WTC11 (cell line): ENCODE measurements at regions not wholly inside any gene's neighbourhood (a gene's known extent, or its start where the extent isn't known, plus 50 kb on each side); places are given as distances from the start of the nearest gene placed in this dataset.

ENCODE experiments used
- ATAC-seq: fragments of 200-7000 bp; cut with Tn5 transposase; 2 replicates; pipeline ENCODE4 v1.10.0; 2021; ENCODE audit warnings: mild to moderate bottlenecking, moderate library complexity
- CTCF ChIA-PET: fragments of 300-600 bp; sonication (Branson Sonifier 250); formaldehyde crosslinking; loops from one replicate; lab custom pipeline; 2021; ENCODE audit warnings: antibody characterized with exemption; lab: Charles Lee
- POLR2A ChIA-PET: fragments of 350-600 bp; sonication (Branson Sonifier 250); formaldehyde crosslinking; loops from one replicate; lab custom pipeline; 2021; ENCODE audit warnings: antibody characterized with exemption; lab: Charles Lee
- DNase-seq: peaks from one replicate; pipeline ENCODE4 v3.0.0; 2021; ENCODE audit warnings: low spot score
- H3K27ac Mint-ChIP-seq: 2 replicates; pipeline ENCODE4 v1.8.0; 2021; ENCODE audit warnings: mixed read lengths
- H3K27me3 Mint-ChIP-seq: 2 replicates; pipeline ENCODE4 v1.8.0; 2021; ENCODE audit warnings: low read depth, mild to moderate bottlenecking, moderate library complexity, mixed read lengths
- H3K36me3 Mint-ChIP-seq: 2 replicates; pipeline ENCODE4 v1.8.0; 2021; ENCODE audit warnings: mixed read lengths
- H3K4me1 Mint-ChIP-seq: 2 replicates; pipeline ENCODE4 v1.8.0; 2022; ENCODE audit warnings: mixed read lengths
- H3K4me3 Mint-ChIP-seq: 2 replicates; pipeline ENCODE4 v1.8.0; 2021; ENCODE audit warnings: mild to moderate bottlenecking, moderate library complexity, mixed read lengths
- H3K9me3 Mint-ChIP-seq: 2 replicates; pipeline ENCODE4 v1.8.0; 2021; ENCODE audit warnings: mixed read lengths
- CDX4 ChIP-seq: fragments of 250-450 bp; sonication (Bioruptor Pico); IDR thresholded peaks from 2 replicates; pipeline ENCODE4 v1.9.0; 2021; ENCODE audit warnings: moderate library complexity, mild to moderate bottlenecking, inconsistent platforms, borderline replicate concordance
- ERG ChIP-seq: fragments of 250-450 bp; sonication (Bioruptor Pico); IDR thresholded peaks from 2 replicates; pipeline ENCODE4 v1.8.0; 2021; ENCODE audit warnings: mild to moderate bottlenecking
- FOXJ3 ChIP-seq: sonication (generic); formaldehyde crosslinking; IDR thresholded peaks from 2 replicates; pipeline ENCODE4 v1.9.0; 2021; ENCODE audit warnings: missing genetic modification reagents, mild to moderate bottlenecking, borderline replicate concordance
- FOXP1 ChIP-seq: sonication (generic); formaldehyde crosslinking; IDR thresholded peaks from 2 replicates; pipeline ENCODE4 v1.8.0; 2022; ENCODE audit warnings: missing genetic modification reagents, mild to moderate bottlenecking, moderate library complexity, borderline replicate concordance
- FOXP4 ChIP-seq: sonication (generic); formaldehyde crosslinking; IDR thresholded peaks from 2 replicates; pipeline ENCODE4 v1.8.0; 2022; ENCODE audit warnings: mild to moderate bottlenecking, missing genetic modification reagents
- IRF2 ChIP-seq: sonication (generic); formaldehyde crosslinking; IDR thresholded peaks from 2 replicates; pipeline ENCODE4 v1.8.0; 2022; ENCODE audit warnings: low read depth, missing genetic modification reagents, borderline replicate concordance
- KAT7 ChIP-seq: sonication (generic); formaldehyde crosslinking; IDR thresholded peaks from 2 replicates; pipeline ENCODE4 v1.8.1; 2023; ENCODE audit warnings: missing genetic modification reagents, mild to moderate bottlenecking, borderline replicate concordance
- MXD4 ChIP-seq: fragments of 250-450 bp; sonication (Bioruptor Pico); IDR thresholded peaks from 2 replicates; pipeline ENCODE4 v1.8.0; 2021; ENCODE audit warnings: mild to moderate bottlenecking, moderate library complexity, borderline replicate concordance
- TEAD4 ChIP-seq: sonication (generic); formaldehyde crosslinking; IDR thresholded peaks from 2 replicates; pipeline ENCODE4 v1.8.0; 2022; ENCODE audit warnings: mild to moderate bottlenecking, missing genetic modification reagents
- ZNF121 ChIP-seq: sonication (generic); formaldehyde crosslinking; IDR thresholded peaks from 2 replicates; pipeline ENCODE4 v1.8.0; 2023; ENCODE audit warnings: missing genetic modification reagents
- TF ChIP-seq, protein P1 (sequence below): sonication (generic); formaldehyde crosslinking; IDR thresholded peaks from 2 replicates; pipeline ENCODE4 v1.8.1; 2023; ENCODE audit warnings: mild to moderate bottlenecking, missing genetic modification reagents, borderline replicate concordance
- TF ChIP-seq, protein P2 (sequence below): sonication (generic); formaldehyde crosslinking; IDR thresholded peaks from 2 replicates; pipeline ENCODE4 v1.8.1; 2022; ENCODE audit warnings: low read depth, missing genetic modification reagents, borderline replicate concordance
- TF ChIP-seq, protein P3 (sequence below): fragments of 250-450 bp; sonication (Bioruptor Pico); IDR thresholded peaks from 2 replicates; pipeline ENCODE4 v1.9.0; 2021; ENCODE audit warnings: mild to moderate bottlenecking, borderline replicate concordance
- TF ChIP-seq, protein P4 (sequence below): sonication (generic); formaldehyde crosslinking; IDR thresholded peaks from 2 replicates; pipeline ENCODE4 v1.8.0; 2023; ENCODE audit warnings: missing genetic modification reagents
- TF ChIP-seq, protein P5 (sequence below): sonication (generic); formaldehyde crosslinking; conservative IDR thresholded peaks from 2 replicates; pipeline ENCODE4 v1.8.1; 2022; ENCODE audit warnings: mild to moderate bottlenecking, missing genetic modification reagents
- TF ChIP-seq, protein P6 (sequence below): sonication (generic); formaldehyde crosslinking; IDR thresholded peaks from 2 replicates; pipeline ENCODE4 v1.8.1; 2023; ENCODE audit warnings: mild to moderate bottlenecking, missing genetic modification reagents

- H3K27ac Mint-ChIP-seq: no peak overlapping the region; the same call in 1 of the 2 replicates
- H3K9me3 Mint-ChIP-seq: no peaks in the 10 kb centered on the region
- POLR2A ChIA-PET: no interaction called here
- no peak for TF ChIP-seq ERG (CRISPR knock-in tag)
- TF ChIP-seq, protein P1, sequence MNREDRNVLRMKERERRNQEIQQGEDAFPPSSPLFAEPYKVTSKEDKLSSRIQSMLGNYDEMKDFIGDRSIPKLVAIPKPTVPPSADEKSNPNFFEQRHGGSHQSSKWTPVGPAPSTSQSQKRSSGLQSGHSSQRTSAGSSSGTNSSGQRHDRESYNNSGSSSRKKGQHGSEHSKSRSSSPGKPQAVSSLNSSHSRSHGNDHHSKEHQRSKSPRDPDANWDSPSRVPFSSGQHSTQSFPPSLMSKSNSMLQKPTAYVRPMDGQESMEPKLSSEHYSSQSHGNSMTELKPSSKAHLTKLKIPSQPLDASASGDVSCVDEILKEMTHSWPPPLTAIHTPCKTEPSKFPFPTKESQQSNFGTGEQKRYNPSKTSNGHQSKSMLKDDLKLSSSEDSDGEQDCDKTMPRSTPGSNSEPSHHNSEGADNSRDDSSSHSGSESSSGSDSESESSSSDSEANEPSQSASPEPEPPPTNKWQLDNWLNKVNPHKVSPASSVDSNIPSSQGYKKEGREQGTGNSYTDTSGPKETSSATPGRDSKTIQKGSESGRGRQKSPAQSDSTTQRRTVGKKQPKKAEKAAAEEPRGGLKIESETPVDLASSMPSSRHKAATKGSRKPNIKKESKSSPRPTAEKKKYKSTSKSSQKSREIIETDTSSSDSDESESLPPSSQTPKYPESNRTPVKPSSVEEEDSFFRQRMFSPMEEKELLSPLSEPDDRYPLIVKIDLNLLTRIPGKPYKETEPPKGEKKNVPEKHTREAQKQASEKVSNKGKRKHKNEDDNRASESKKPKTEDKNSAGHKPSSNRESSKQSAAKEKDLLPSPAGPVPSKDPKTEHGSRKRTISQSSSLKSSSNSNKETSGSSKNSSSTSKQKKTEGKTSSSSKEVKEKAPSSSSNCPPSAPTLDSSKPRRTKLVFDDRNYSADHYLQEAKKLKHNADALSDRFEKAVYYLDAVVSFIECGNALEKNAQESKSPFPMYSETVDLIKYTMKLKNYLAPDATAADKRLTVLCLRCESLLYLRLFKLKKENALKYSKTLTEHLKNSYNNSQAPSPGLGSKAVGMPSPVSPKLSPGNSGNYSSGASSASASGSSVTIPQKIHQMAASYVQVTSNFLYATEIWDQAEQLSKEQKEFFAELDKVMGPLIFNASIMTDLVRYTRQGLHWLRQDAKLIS: no peak
- TF ChIP-seq, protein P2, sequence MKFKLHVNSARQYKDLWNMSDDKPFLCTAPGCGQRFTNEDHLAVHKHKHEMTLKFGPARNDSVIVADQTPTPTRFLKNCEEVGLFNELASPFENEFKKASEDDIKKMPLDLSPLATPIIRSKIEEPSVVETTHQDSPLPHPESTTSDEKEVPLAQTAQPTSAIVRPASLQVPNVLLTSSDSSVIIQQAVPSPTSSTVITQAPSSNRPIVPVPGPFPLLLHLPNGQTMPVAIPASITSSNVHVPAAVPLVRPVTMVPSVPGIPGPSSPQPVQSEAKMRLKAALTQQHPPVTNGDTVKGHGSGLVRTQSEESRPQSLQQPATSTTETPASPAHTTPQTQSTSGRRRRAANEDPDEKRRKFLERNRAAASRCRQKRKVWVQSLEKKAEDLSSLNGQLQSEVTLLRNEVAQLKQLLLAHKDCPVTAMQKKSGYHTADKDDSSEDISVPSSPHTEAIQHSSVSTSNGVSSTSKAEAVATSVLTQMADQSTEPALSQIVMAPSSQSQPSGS (CRISPR knock-in tag): no peak
- TF ChIP-seq, protein P3, sequence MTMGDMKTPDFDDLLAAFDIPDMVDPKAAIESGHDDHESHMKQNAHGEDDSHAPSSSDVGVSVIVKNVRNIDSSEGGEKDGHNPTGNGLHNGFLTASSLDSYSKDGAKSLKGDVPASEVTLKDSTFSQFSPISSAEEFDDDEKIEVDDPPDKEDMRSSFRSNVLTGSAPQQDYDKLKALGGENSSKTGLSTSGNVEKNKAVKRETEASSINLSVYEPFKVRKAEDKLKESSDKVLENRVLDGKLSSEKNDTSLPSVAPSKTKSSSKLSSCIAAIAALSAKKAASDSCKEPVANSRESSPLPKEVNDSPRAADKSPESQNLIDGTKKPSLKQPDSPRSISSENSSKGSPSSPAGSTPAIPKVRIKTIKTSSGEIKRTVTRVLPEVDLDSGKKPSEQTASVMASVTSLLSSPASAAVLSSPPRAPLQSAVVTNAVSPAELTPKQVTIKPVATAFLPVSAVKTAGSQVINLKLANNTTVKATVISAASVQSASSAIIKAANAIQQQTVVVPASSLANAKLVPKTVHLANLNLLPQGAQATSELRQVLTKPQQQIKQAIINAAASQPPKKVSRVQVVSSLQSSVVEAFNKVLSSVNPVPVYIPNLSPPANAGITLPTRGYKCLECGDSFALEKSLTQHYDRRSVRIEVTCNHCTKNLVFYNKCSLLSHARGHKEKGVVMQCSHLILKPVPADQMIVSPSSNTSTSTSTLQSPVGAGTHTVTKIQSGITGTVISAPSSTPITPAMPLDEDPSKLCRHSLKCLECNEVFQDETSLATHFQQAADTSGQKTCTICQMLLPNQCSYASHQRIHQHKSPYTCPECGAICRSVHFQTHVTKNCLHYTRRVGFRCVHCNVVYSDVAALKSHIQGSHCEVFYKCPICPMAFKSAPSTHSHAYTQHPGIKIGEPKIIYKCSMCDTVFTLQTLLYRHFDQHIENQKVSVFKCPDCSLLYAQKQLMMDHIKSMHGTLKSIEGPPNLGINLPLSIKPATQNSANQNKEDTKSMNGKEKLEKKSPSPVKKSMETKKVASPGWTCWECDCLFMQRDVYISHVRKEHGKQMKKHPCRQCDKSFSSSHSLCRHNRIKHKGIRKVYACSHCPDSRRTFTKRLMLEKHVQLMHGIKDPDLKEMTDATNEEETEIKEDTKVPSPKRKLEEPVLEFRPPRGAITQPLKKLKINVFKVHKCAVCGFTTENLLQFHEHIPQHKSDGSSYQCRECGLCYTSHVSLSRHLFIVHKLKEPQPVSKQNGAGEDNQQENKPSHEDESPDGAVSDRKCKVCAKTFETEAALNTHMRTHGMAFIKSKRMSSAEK: no peak
- TF ChIP-seq MXD4 (CRISPR knock-in tag): no peak
- TF ChIP-seq FOXP1: no peak
- TF ChIP-seq TEAD4 (CRISPR knock-in tag): no peak
- no peak for TF ChIP-seq FOXJ3 (CRISPR knock-in tag)
- TF ChIP-seq, protein P4, sequence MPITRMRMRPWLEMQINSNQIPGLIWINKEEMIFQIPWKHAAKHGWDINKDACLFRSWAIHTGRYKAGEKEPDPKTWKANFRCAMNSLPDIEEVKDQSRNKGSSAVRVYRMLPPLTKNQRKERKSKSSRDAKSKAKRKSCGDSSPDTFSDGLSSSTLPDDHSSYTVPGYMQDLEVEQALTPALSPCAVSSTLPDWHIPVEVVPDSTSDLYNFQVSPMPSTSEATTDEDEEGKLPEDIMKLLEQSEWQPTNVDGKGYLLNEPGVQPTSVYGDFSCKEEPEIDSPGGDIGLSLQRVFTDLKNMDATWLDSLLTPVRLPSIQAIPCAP (CRISPR knock-in tag): no peak
- TF ChIP-seq, protein P5, sequence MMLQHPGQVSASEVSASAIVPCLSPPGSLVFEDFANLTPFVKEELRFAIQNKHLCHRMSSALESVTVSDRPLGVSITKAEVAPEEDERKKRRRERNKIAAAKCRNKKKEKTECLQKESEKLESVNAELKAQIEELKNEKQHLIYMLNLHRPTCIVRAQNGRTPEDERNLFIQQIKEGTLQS (CRISPR knock-in tag): no peak
- TF ChIP-seq KAT7 (CRISPR knock-in tag): no peak
- no peak for TF ChIP-seq ZNF121 (CRISPR knock-in tag)
- TF ChIP-seq IRF2 (CRISPR knock-in tag): no peak
- TF ChIP-seq, protein P6, sequence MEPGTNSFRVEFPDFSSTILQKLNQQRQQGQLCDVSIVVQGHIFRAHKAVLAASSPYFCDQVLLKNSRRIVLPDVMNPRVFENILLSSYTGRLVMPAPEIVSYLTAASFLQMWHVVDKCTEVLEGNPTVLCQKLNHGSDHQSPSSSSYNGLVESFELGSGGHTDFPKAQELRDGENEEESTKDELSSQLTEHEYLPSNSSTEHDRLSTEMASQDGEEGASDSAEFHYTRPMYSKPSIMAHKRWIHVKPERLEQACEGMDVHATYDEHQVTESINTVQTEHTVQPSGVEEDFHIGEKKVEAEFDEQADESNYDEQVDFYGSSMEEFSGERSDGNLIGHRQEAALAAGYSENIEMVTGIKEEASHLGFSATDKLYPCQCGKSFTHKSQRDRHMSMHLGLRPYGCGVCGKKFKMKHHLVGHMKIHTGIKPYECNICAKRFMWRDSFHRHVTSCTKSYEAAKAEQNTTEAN (CRISPR knock-in tag): no peak
- TF ChIP-seq FOXP4 (CRISPR knock-in tag): no peak
- TF ChIP-seq CDX4 (CRISPR knock-in tag): no peak
- peaks cover 8% of the 10 kb centered on the region for H3K4me1 Mint-ChIP-seq
- no peak for ATAC-seq
- H3K27me3 Mint-ChIP-seq: no peaks in the 10 kb centered on the region
- DNase-seq: no peak
- CTCF ChIA-PET: no interaction called here
- H3K36me3 Mint-ChIP-seq: no peaks in the 10 kb centered on the region
- no peak overlapping the region for H3K4me3 Mint-ChIP-seq
Observed at GRCh38 chr1:187234706-187235105, 406.0 kb downstream of the PLA2G4A start.
